ENCODE measurements at regions not wholly inside any gene's neighbourhood (a gene's known extent, or its start where the extent isn't known, plus 50 kb on each side); places are given as distances from the start of the nearest gene placed in this dataset.

DNA sequence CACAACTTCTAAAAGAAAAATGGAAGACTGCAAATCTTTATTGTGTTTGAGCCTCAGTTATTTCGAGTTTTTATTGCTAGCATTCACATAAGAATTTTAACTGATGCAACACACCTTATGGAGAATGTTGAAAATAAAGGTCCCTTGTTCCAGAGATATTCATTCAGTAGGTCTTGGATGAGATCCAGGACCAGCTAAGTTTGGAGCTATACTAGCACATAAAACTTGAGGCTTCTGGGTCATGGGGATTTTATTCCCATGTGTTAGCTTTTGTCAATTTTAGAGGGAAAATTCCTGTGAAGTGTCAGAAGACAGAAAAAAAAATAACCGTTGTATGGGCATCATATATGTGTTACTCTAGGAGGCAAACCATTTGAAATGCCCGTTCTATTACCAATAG is 693.2 kb upstream of the MIS18BP1 start:
- Histone ChIP-seq H3K9ac (ENCODE audit: low read depth in 1 of 2, low read length in 2 of 2) (no peak overlapping the region), H3K27ac (ENCODE audit: low read depth in 1 of 2, low read length in 2 of 2) (no peak overlapping the region), H3K27me3 (ENCODE audit: control insufficient read depth in 4 of 4, insufficient read depth in 4 of 4, low read length in 3 of 4) (no peaks in the 10 kb centered on the region), H3K36me3 (ENCODE audit: control insufficient read depth in 4 of 4, insufficient read depth in 3 of 4, low read depth in 1 of 4, low read length in 3 of 4) (no peaks in the 10 kb centered on the region), H3K4me3 (ENCODE audit: low read depth in 1 of 3, low read length in 3 of 3) (no peak overlapping the region), H3K4me1 (ENCODE audit: control insufficient read depth in 4 of 4, insufficient read depth in 4 of 4, low read length in 3 of 4) (no peaks in the 10 kb centered on the region), H3K9me3 (ENCODE audit: control insufficient read depth in 4 of 4, low read length in 3 of 4) (no peaks in the 10 kb centered on the region)
- TF ChIP-seq HNF4G (IDR thresholded peaks at IDR 0.05) = no peak
- no peak for TF ChIP-seq RAD21 (IDR thresholded peaks at IDR 0.05)
- 53% methylated on average over 3 of the region's 3 CpGs for WGBS
- no peak for DNase-seq (ENCODE audit: low spot score)

DNA sequence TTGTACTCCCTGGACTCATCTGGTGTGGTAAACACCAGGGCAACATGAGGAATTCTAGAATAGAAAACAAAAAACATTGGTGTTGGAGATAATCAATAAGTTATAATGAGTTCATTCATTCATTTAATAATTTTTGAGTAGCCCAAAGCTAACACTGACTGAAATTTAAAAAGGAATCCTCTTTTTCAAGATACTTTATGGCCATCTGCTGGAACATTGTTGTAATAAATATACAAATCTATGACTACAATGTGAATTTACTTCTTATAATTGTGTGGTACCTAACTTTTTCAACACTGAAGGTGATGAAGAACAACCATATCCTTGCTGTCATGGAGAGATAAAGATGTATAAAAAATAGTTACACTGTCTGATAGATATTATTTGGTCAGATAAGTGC is 687.3 kb upstream of the MIS18BP1 start:
- TF ChIP-seq, protein P1, sequence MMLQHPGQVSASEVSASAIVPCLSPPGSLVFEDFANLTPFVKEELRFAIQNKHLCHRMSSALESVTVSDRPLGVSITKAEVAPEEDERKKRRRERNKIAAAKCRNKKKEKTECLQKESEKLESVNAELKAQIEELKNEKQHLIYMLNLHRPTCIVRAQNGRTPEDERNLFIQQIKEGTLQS (IDR thresholded peaks at IDR 0.05) = no peak
- TF ChIP-seq NR2F2 (IDR thresholded peaks at IDR 0.05) = no peak
- TF ChIP-seq GABPA (IDR thresholded peaks at IDR 0.05 in 1 of 2, conservative IDR thresholded peaks at IDR 0.05 in 1 of 2) = no peak
- TF ChIP-seq SP1 (IDR thresholded peaks at IDR 0.05) = no peak
- no peak for TF ChIP-seq EGR1 (IDR thresholded peaks at IDR 0.05; ENCODE audit: low read depth in 2 of 2)
- no peak for TF ChIP-seq JUND (IDR thresholded peaks at IDR 0.05)
- TF ChIP-seq HNF4G (IDR thresholded peaks at IDR 0.05) = no peak
- TF ChIP-seq, protein P2, sequence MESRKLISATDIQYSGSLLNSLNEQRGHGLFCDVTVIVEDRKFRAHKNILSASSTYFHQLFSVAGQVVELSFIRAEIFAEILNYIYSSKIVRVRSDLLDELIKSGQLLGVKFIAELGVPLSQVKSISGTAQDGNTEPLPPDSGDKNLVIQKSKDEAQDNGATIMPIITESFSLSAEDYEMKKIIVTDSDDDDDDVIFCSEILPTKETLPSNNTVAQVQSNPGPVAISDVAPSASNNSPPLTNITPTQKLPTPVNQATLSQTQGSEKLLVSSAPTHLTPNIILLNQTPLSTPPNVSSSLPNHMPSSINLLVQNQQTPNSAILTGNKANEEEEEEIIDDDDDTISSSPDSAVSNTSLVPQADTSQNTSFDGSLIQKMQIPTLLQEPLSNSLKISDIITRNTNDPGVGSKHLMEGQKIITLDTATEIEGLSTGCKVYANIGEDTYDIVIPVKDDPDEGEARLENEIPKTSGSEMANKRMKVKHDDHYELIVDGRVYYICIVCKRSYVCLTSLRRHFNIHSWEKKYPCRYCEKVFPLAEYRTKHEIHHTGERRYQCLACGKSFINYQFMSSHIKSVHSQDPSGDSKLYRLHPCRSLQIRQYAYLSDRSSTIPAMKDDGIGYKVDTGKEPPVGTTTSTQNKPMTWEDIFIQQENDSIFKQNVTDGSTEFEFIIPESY (IDR thresholded peaks at IDR 0.05) = no peak
- TF ChIP-seq FOXA1 (IDR thresholded peaks at IDR 0.05) = no peak
- TF ChIP-seq, protein P3, sequence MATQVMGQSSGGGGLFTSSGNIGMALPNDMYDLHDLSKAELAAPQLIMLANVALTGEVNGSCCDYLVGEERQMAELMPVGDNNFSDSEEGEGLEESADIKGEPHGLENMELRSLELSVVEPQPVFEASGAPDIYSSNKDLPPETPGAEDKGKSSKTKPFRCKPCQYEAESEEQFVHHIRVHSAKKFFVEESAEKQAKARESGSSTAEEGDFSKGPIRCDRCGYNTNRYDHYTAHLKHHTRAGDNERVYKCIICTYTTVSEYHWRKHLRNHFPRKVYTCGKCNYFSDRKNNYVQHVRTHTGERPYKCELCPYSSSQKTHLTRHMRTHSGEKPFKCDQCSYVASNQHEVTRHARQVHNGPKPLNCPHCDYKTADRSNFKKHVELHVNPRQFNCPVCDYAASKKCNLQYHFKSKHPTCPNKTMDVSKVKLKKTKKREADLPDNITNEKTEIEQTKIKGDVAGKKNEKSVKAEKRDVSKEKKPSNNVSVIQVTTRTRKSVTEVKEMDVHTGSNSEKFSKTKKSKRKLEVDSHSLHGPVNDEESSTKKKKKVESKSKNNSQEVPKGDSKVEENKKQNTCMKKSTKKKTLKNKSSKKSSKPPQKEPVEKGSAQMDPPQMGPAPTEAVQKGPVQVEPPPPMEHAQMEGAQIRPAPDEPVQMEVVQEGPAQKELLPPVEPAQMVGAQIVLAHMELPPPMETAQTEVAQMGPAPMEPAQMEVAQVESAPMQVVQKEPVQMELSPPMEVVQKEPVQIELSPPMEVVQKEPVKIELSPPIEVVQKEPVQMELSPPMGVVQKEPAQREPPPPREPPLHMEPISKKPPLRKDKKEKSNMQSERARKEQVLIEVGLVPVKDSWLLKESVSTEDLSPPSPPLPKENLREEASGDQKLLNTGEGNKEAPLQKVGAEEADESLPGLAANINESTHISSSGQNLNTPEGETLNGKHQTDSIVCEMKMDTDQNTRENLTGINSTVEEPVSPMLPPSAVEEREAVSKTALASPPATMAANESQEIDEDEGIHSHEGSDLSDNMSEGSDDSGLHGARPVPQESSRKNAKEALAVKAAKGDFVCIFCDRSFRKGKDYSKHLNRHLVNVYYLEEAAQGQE (IDR thresholded peaks at IDR 0.05) = no peak
- TF ChIP-seq RXRA (IDR thresholded peaks at IDR 0.05) = no peak
- no peak for TF ChIP-seq HNF4A (conservative IDR thresholded peaks at IDR 0.05)
- TF ChIP-seq, protein P4, sequence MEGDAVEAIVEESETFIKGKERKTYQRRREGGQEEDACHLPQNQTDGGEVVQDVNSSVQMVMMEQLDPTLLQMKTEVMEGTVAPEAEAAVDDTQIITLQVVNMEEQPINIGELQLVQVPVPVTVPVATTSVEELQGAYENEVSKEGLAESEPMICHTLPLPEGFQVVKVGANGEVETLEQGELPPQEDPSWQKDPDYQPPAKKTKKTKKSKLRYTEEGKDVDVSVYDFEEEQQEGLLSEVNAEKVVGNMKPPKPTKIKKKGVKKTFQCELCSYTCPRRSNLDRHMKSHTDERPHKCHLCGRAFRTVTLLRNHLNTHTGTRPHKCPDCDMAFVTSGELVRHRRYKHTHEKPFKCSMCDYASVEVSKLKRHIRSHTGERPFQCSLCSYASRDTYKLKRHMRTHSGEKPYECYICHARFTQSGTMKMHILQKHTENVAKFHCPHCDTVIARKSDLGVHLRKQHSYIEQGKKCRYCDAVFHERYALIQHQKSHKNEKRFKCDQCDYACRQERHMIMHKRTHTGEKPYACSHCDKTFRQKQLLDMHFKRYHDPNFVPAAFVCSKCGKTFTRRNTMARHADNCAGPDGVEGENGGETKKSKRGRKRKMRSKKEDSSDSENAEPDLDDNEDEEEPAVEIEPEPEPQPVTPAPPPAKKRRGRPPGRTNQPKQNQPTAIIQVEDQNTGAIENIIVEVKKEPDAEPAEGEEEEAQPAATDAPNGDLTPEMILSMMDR (IDR thresholded peaks at IDR 0.05; ENCODE audit: low read depth, low read length, missing input control) = no peak
- TF ChIP-seq RAD21 (IDR thresholded peaks at IDR 0.05) = no peak
- TF ChIP-seq YY1 (IDR thresholded peaks at IDR 0.05) = no peak
- TF ChIP-seq TAF1 (conservative IDR thresholded peaks at IDR 0.05) = no peak
- TF ChIP-seq, protein P5, sequence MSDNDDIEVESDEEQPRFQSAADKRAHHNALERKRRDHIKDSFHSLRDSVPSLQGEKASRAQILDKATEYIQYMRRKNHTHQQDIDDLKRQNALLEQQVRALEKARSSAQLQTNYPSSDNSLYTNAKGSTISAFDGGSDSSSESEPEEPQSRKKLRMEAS (IDR thresholded peaks at IDR 0.05) = no peak
- no peak for TF ChIP-seq FOXA2 (IDR thresholded peaks at IDR 0.05)
- H3K9me3 ChIP-seq (ENCODE audit: control insufficient read depth in 4 of 4, low read length in 3 of 4) = no peaks in the 10 kb centered on the region
- no peaks in the 10 kb centered on the region for H3K27me3 ChIP-seq (ENCODE audit: control insufficient read depth in 4 of 4, insufficient read depth in 4 of 4, low read length in 3 of 4)
- H3K4me1 ChIP-seq (ENCODE audit: control insufficient read depth in 4 of 4, insufficient read depth in 4 of 4, low read length in 3 of 4) = no peaks in the 10 kb centered on the region
- H3K36me3 ChIP-seq (ENCODE audit: control insufficient read depth in 4 of 4, insufficient read depth in 3 of 4, low read depth in 1 of 4, low read length in 3 of 4) = no peaks in the 10 kb centered on the region
- H3K9ac ChIP-seq (ENCODE audit: low read depth in 1 of 2, low read length in 2 of 2) = no peak overlapping the region
- no peak overlapping the region for H3K27ac ChIP-seq (ENCODE audit: low read depth in 1 of 2, low read length in 2 of 2)
- no peak for DNase-seq (ENCODE audit: low spot score)
- H3K4me3 ChIP-seq (ENCODE audit: low read depth in 1 of 3, low read length in 3 of 3) = no peak overlapping the region

Data from liver (tissue), 8 donors.